Vagina (tissue), 2 donors: ENCODE measurements at regions not wholly inside any gene's neighbourhood (a gene's known extent, or its start where the extent isn't known, plus 50 kb on each side); places are given as distances from the start of the nearest gene placed in this dataset.

Experiments used
- DNase-seq, 2 donors: peaks; one replicate each; pipeline ENCODE4 v3.0.0-alpha.2; 2017; ENCODE audit errors: extremely low spot score in 2 of 2
- H3K27ac ChIP-seq: fragments of 200-600 bp; sonication (generic); one replicate; pipeline ENCODE4 v1.5.1; 2019
- H3K27me3 ChIP-seq: fragments of 200-600 bp; sonication (generic); one replicate; pipeline ENCODE4 v1.5.1; 2019
- H3K36me3 ChIP-seq, 2 donors: fragments of 200-600 bp; sonication (generic); one replicate each; pipeline ENCODE4 v1.5.1; 2017 to 2019
- H3K4me1 ChIP-seq: fragments of 200-600 bp; sonication (generic); one replicate; pipeline ENCODE4 v1.5.1; 2019
- H3K4me3 ChIP-seq, 2 donors: fragments of 200-600 bp; sonication (generic); 1 replicate in 1 of 2; 2 replicates in 1 of 2; pipeline ENCODE4 v1.5.1; 2016 to 2019
- H3K9me3 ChIP-seq: fragments of 200-600 bp; sonication (generic); one replicate; pipeline ENCODE4 v1.5.1; 2019
- POLR2A ChIP-seq, 2 donors: fragments of 450-650 bp; IDR thresholded peaks; one replicate each; pipeline ENCODE4 v1.6.1; 2017; ENCODE audit warnings: antibody characterized with exemption in 2 of 2, mild to moderate bottlenecking in 2 of 2, moderate library complexity in 2 of 2
- POLR2AphosphoS5 ChIP-seq, 2 donors: sonication (generic); formaldehyde crosslinking; IDR thresholded peaks; one replicate each; pipeline ENCODE4 v1.9.0; 2017; ENCODE audit warnings: antibody characterized with exemption in 2 of 2, mild to moderate bottlenecking in 2 of 2, low read depth in 1 of 2; ENCODE audit not compliant: insufficient read depth in 1 of 2
- intact Hi-C: fragments of 100-400 bp; cut with DNase I; formaldehyde crosslinking; loops from one replicate; pipeline ENCODE4 v1.15.1; 2023
- TF ChIP-seq, protein P1 (sequence below), 3 experiments: fragments of 450-650 bp in 2 of 3; fragments of 200-600 bp in 1 of 3; sonication (generic) in 1 of 3; IDR thresholded peaks; one replicate each; pipeline ENCODE4 v1.5.1; 2017 to 2019; ENCODE audit warnings: antibody characterized with exemption in 3 of 3, mild to moderate bottlenecking in 2 of 3, moderate library complexity in 2 of 3

DNA sequence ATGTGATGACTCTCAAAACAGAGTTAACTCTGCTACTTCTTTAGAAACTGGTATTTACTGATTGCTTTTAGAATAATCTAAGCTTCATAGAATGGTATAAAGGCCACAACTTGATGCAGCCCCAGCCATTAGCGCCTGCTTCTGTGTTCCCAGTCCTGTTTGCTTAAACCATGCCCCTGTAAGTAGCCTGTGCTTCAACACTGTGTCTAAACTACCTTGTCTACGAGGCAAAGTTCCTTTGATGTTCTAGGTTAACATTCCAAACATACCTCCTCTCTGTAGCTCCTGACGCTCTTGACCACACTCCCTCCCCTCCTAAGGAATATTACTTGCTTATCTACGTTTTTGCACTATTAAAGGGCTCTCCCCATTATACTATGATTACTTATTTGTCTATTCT lies 352.5 kb upstream of the ADGRL3 start:
- no peak for TF ChIP-seq POLR2AphosphoS5 (IDR thresholded peaks at IDR 0.05; ENCODE audit: insufficient read depth in 1 of 2, low read depth in 1 of 2)
- TF ChIP-seq, protein P1, sequence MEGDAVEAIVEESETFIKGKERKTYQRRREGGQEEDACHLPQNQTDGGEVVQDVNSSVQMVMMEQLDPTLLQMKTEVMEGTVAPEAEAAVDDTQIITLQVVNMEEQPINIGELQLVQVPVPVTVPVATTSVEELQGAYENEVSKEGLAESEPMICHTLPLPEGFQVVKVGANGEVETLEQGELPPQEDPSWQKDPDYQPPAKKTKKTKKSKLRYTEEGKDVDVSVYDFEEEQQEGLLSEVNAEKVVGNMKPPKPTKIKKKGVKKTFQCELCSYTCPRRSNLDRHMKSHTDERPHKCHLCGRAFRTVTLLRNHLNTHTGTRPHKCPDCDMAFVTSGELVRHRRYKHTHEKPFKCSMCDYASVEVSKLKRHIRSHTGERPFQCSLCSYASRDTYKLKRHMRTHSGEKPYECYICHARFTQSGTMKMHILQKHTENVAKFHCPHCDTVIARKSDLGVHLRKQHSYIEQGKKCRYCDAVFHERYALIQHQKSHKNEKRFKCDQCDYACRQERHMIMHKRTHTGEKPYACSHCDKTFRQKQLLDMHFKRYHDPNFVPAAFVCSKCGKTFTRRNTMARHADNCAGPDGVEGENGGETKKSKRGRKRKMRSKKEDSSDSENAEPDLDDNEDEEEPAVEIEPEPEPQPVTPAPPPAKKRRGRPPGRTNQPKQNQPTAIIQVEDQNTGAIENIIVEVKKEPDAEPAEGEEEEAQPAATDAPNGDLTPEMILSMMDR (IDR thresholded peaks at IDR 0.05): no peak
- DNase-seq: no peak
- intact Hi-C loops: no loop called here
- Histone ChIP-seq H3K36me3 (no peaks in the 10 kb centered on the region), H3K9me3 (no peaks in the 10 kb centered on the region), H3K27me3 (no peaks in the 10 kb centered on the region), H3K4me1 (no peaks in the 10 kb centered on the region), H3K4me3 (no peak overlapping the region), H3K27ac (no peak overlapping the region)

DNA sequence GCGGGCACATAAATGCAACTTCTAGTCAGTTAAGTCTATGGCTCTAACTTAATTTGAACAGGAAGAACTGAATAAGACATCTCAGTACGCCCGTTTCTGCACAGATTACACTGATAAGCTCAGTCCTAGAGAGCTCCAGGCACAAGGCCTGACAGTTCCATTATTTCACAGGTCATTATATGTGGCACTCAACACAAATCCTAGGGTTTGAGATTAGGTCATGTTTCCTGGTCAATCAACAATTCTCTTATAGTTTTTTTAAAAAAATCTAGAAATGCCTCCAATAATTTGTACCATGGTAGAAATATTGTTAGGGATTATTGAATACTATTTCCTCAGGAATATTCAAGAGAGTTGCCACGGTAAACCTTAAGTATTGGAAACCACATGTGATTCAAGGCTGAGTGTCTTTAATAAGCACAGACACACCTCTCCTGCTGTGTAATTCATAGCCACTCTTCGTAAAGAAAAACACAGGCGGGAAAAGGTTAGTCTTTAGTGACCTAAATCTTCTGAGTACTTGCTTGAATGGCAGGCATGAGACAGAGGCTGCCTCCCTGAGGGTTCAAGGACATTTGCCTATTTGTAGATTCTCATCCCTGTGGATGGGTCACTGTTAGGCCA lies 342.9 kb upstream of the ADGRL3 start:
- Histone ChIP-seq H3K36me3 (no peaks in the 10 kb centered on the region), H3K9me3 (no peaks in the 10 kb centered on the region), H3K27ac (no peak overlapping the region), H3K27me3 (no peaks in the 10 kb centered on the region), H3K4me3 (no peak overlapping the region), H3K4me1 (no peaks in the 10 kb centered on the region)
- intact Hi-C loops: no loop called here
- no peak for DNase-seq
- TF ChIP-seq POLR2AphosphoS5 (IDR thresholded peaks at IDR 0.05; ENCODE audit: insufficient read depth in 1 of 2, low read depth in 1 of 2) (no peak), POLR2A (IDR thresholded peaks at IDR 0.05) (no peak)

- no peaks in the 10 kb centered on the region for H3K36me3 ChIP-seq
- H3K27ac ChIP-seq: no peak overlapping the region
- no peak for TF ChIP-seq POLR2A (IDR thresholded peaks at IDR 0.05)
- no peak for TF ChIP-seq POLR2AphosphoS5 (IDR thresholded peaks at IDR 0.05; ENCODE audit: insufficient read depth in 1 of 2, low read depth in 1 of 2)
- TF ChIP-seq, protein P1 (IDR thresholded peaks at IDR 0.05): no peak
- intact Hi-C loops: no loop called here
- H3K4me1 ChIP-seq: no peaks in the 10 kb centered on the region
- H3K9me3 ChIP-seq: no peaks in the 10 kb centered on the region
- DNase-seq: no peak
- H3K4me3 ChIP-seq: no peak overlapping the region
- no peaks in the 10 kb centered on the region for H3K27me3 ChIP-seq
Measured at GRCh38 chr4:60863442-60863841, 336.7 kb upstream of the ADGRL3 start.

DNA sequence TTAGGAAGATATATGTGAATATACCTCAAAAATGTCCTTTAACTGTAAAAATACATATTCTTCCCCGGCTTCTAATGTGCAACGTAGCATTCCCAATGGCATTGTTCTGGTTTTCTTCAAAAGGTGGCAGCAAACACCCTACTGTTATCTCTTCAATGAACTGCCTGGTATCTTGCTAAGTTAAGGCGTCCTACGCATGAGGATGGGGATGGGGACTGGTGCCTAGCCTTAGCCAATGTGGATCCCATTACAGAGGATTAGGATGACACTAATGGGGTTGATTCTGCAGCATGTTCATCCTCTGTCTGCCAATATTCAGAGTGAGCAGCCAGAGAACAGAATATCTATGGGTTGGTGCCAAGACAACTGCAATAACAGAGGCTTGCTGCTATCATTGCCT lies 334.9 kb upstream of the ADGRL3 start:
- TF ChIP-seq POLR2A (IDR thresholded peaks at IDR 0.05) (no peak), POLR2AphosphoS5 (IDR thresholded peaks at IDR 0.05; ENCODE audit: insufficient read depth in 1 of 2, low read depth in 1 of 2) (no peak)
- no peaks in the 10 kb centered on the region for H3K9me3 ChIP-seq
- H3K27me3 ChIP-seq: no peaks in the 10 kb centered on the region
- intact Hi-C loops: no loop called here
- no peak for DNase-seq
- no peaks in the 10 kb centered on the region for H3K4me1 ChIP-seq
- no peak overlapping the region for H3K27ac ChIP-seq
- no peak overlapping the region for H3K4me3 ChIP-seq
- no peaks in the 10 kb centered on the region for H3K36me3 ChIP-seq

DNA sequence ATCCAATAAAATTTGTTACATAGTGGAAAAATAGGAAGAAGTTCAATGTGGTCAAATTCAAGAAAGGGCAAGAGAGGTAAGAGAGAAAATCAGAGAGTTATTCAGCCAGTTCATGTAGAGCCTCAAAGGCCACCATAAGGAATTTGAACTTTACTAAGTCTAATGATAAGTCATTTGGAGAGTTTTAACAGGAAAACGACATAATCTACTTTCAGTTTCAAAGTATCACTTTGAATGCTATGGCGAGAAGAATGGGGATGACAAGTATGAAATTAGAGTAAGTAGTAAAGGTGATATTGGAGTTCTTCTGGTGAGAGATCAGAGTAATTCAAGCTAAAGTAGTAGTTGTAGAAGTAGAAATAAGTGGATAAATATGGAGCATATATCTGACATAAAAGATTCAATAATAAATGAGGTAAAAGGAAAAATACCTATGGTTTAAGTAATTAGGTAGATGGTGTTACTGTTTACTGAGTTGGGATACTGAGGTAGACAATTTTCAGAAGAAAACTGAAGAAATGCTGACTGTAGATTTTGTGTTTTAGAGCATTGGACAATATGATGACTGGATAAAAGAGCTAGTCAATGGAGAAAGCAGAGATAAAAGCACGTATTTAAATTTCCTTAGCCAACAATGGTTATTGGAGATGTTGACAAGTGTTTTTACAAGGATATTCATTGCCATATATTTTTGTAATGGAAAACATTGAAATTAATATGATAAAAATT lies 331.7 kb upstream of the ADGRL3 start:
- H3K36me3 ChIP-seq: no peaks in the 10 kb centered on the region
- no peaks in the 10 kb centered on the region for H3K9me3 ChIP-seq
- H3K27me3 ChIP-seq: no peaks in the 10 kb centered on the region
- H3K4me3 ChIP-seq: no peak overlapping the region
- H3K4me1 ChIP-seq: no peaks in the 10 kb centered on the region
- no peak for TF ChIP-seq POLR2A (IDR thresholded peaks at IDR 0.05)
- TF ChIP-seq, protein P1 (IDR thresholded peaks at IDR 0.05): no peak
- TF ChIP-seq POLR2AphosphoS5 (IDR thresholded peaks at IDR 0.05; ENCODE audit: insufficient read depth in 1 of 2, low read depth in 1 of 2): no peak
- intact Hi-C loops: no loop called here
- H3K27ac ChIP-seq: no peak overlapping the region
- DNase-seq: no peak

GRCh38 chr4:60879135-60879701 lies 320.9 kb upstream of the ADGRL3 start:
- no peaks in the 10 kb centered on the region for H3K27me3 ChIP-seq
- no peaks in the 10 kb centered on the region for H3K9me3 ChIP-seq
- intact Hi-C loops: no loop called here
- H3K4me3 ChIP-seq: no peak overlapping the region
- H3K27ac ChIP-seq: no peak overlapping the region
- no peak for TF ChIP-seq POLR2AphosphoS5 (IDR thresholded peaks at IDR 0.05; ENCODE audit: insufficient read depth in 1 of 2, low read depth in 1 of 2)
- TF ChIP-seq, protein P1 (IDR thresholded peaks at IDR 0.05): no peak
- no peak for TF ChIP-seq POLR2A (IDR thresholded peaks at IDR 0.05)
- H3K36me3 ChIP-seq: no peaks in the 10 kb centered on the region
- DNase-seq: no peak
- no peaks in the 10 kb centered on the region for H3K4me1 ChIP-seq
